RWPE2 (cell line): ENCODE measurements at regions not wholly inside any gene's neighbourhood (a gene's known extent, or its start where the extent isn't known, plus 50 kb on each side); places are given as distances from the start of the nearest gene placed in this dataset.

Experiments used
- ATAC-seq: fragments of 200-7000 bp; cut with Tn5 transposase; 3 replicates; pipeline ENCODE4 v1.9.1; 2021; ENCODE audit warnings: low read depth
- DNase-seq: peaks from one replicate; pipeline ENCODE4 v3.0.0-alpha.2; 2020; ENCODE audit warnings: low spot score
- H3K27ac ChIP-seq: fragments of 450-650 bp; 2 replicates; pipeline ENCODE4 v1.5.1; 2017; ENCODE audit warnings: mild to moderate bottlenecking; ENCODE audit not compliant: poor library complexity, severe bottlenecking
- H3K27me3 ChIP-seq: fragments of 250-450 bp; sonication (Bioruptor Pico); 2 replicates; pipeline ENCODE4 v1.5.1; 2021; ENCODE audit warnings: mild to moderate bottlenecking, moderate library complexity; ENCODE audit not compliant: insufficient read depth, poor library complexity, severe bottlenecking
- H3K36me3 ChIP-seq: fragments of 250-450 bp; sonication (Bioruptor Pico); 2 replicates; pipeline ENCODE4 v1.5.1; 2020; ENCODE audit warnings: low read depth, mild to moderate bottlenecking, moderate library complexity
- H3K4me1 ChIP-seq: fragments of 250-450 bp; sonication (Bioruptor Pico); 2 replicates; pipeline ENCODE4 v1.5.1; 2021; ENCODE audit warnings: mild to moderate bottlenecking, moderate library complexity; ENCODE audit not compliant: insufficient read depth, poor library complexity, severe bottlenecking
- H3K4me3 ChIP-seq: fragments of 250-450 bp; sonication (Bioruptor Pico); 2 replicates; pipeline ENCODE4 v1.5.1; 2021; ENCODE audit warnings: mild to moderate bottlenecking, moderate library complexity; ENCODE audit not compliant: severe bottlenecking
- H3K9me3 ChIP-seq: fragments of 250-450 bp; sonication (Bioruptor Pico); 2 replicates; pipeline ENCODE4 v1.5.1; 2021; ENCODE audit warnings: mild to moderate bottlenecking, moderate library complexity; ENCODE audit not compliant: severe bottlenecking
- CTCF ChIP-seq: fragments of 450-650 bp; IDR thresholded peaks from one replicate; pipeline ENCODE4 v1.5.1; 2017; ENCODE audit warnings: mild to moderate bottlenecking, moderate library complexity; ENCODE audit not compliant: poor library complexity, severe bottlenecking

GRCh38 chr18:46423226-46423805 lies 233.7 kb downstream of the LOXHD1 start:
- ATAC-seq (no peak), DNase-seq (no peak)
- Histone ChIP-seq H3K4me1 (peaks cover 17% of the 10 kb centered on the region), H3K4me3 (no peak overlapping the region), H3K36me3 (no peaks in the 10 kb centered on the region), H3K27me3 (no peaks in the 10 kb centered on the region), H3K9me3 (no peaks in the 10 kb centered on the region), H3K27ac (no peak overlapping the region)
- TF ChIP-seq CTCF = no peak

- Histone ChIP-seq H3K4me3 (no peak overlapping the region), H3K27ac (no peak overlapping the region), H3K36me3 (no peaks in the 10 kb centered on the region), H3K4me1 (peaks cover 15% of the 10 kb centered on the region), H3K27me3 (no peaks in the 10 kb centered on the region), H3K9me3 (no peaks in the 10 kb centered on the region)
- DNase-seq (no peak), ATAC-seq (peak; percentile 87)
- no peak for TF ChIP-seq CTCF
Observed at GRCh38 chr18:46424898-46425297, 232.1 kb downstream of the LOXHD1 start.

GRCh38 chr18:46425511-46425910 lies 231.5 kb downstream of the LOXHD1 start:
- Histone ChIP-seq H3K9me3 (no peaks in the 10 kb centered on the region), H3K36me3 (no peaks in the 10 kb centered on the region), H3K27me3 (no peaks in the 10 kb centered on the region), H3K4me1 (peaks cover 15% of the 10 kb centered on the region), H3K27ac (no peak overlapping the region), H3K4me3 (no peak overlapping the region)
- ATAC-seq (no peak), DNase-seq (no peak)
- no peak for TF ChIP-seq CTCF

- Histone ChIP-seq H3K27me3 (no peaks in the 10 kb centered on the region), H3K36me3 (no peaks in the 10 kb centered on the region), H3K27ac (no peak overlapping the region), H3K9me3 (no peaks in the 10 kb centered on the region), H3K4me3 (no peak overlapping the region), H3K4me1 (peaks cover 15% of the 10 kb centered on the region)
- DNase-seq = no peak
- ATAC-seq = no peak
- TF ChIP-seq CTCF = no peak
Observed at GRCh38 chr18:46426021-46426678, 230.9 kb downstream of the LOXHD1 start.

- H3K27ac ChIP-seq = no peak overlapping the region
- TF ChIP-seq CTCF = no peak
- ATAC-seq (no peak), DNase-seq (no peak)
- H3K4me3 ChIP-seq = no peak overlapping the region
- H3K36me3 ChIP-seq = no peaks in the 10 kb centered on the region
- peaks cover 15% of the 10 kb centered on the region for H3K4me1 ChIP-seq
- no peaks in the 10 kb centered on the region for H3K9me3 ChIP-seq
- H3K27me3 ChIP-seq = no peaks in the 10 kb centered on the region
Observed at GRCh38 chr18:46426679-46427047, 230.4 kb downstream of the LOXHD1 start.
